ENCODE measurements at regions not wholly inside any gene's neighbourhood (a gene's known extent, or its start where the extent isn't known, plus 50 kb on each side); places are given as distances from the start of the nearest gene placed in this dataset.

DNA sequence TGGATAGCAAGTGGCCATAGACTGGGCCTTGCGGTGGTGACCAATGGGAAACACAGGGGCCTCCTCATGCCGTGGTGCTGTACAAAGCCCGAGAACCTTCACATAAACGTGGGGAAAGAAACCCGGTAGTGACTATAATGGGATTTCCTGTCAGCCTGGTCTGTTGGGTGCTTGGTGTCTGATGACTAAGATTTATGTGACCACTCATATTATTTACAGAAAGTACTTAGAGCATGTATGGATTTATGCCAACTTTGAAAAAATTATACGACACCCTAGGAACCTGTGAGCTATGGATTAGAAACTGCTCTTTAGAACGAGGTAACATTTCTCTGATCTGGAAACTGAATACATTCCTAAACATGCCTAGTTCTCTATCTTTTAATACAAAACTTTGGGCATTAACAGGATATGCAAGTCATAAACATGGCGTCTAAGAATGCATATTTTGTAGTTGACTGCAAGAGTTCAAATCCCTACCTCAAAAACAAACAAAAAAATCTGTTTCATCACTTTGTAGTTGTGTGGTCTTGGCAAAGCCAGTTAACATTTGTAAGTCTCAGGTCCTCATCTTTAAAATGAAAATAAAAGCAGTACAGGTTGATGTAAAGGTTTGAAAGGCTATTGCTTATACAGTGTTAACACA, 85.4 kb downstream of the TMEM167A start:
- TF ChIP-seq, protein P1, sequence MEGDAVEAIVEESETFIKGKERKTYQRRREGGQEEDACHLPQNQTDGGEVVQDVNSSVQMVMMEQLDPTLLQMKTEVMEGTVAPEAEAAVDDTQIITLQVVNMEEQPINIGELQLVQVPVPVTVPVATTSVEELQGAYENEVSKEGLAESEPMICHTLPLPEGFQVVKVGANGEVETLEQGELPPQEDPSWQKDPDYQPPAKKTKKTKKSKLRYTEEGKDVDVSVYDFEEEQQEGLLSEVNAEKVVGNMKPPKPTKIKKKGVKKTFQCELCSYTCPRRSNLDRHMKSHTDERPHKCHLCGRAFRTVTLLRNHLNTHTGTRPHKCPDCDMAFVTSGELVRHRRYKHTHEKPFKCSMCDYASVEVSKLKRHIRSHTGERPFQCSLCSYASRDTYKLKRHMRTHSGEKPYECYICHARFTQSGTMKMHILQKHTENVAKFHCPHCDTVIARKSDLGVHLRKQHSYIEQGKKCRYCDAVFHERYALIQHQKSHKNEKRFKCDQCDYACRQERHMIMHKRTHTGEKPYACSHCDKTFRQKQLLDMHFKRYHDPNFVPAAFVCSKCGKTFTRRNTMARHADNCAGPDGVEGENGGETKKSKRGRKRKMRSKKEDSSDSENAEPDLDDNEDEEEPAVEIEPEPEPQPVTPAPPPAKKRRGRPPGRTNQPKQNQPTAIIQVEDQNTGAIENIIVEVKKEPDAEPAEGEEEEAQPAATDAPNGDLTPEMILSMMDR (IDR thresholded peaks at IDR 0.05): no peak
- TF ChIP-seq POLR2A (IDR thresholded peaks at IDR 0.05): no peak

Data from uterus (tissue), 2 donors.